ENCODE measurements at regions not wholly inside any gene's neighbourhood (a gene's known extent, or its start where the extent isn't known, plus 50 kb on each side); places are given as distances from the start of the nearest gene placed in this dataset.

- in situ Hi-C loops (cut with HindIII; ENCODE audit: low sequenced_read_pairs): no loop called here
Measured at GRCh38 chr18:51731070-51731469, 533.6 kb upstream of the MEX3C start.

GRCh38 chr18:51734576-51734975 is 537.1 kb upstream of the MEX3C start:
- in situ Hi-C loops (cut with HindIII; ENCODE audit: low sequenced_read_pairs): no loop called here
- no peak for DNase-seq (ENCODE audit: low spot score)

More at GRCh38 chr18:51731070-51731469, 533.6 kb upstream of the MEX3C start:
- no peak for DNase-seq (ENCODE audit: low spot score)

GRCh38 chr18:51739044-51739666 is 541.7 kb upstream of the MEX3C start:
- no peak for DNase-seq (ENCODE audit: low spot score)
- in situ Hi-C loops (cut with HindIII; ENCODE audit: low sequenced_read_pairs): no loop called here

- in situ Hi-C loops (cut with HindIII; ENCODE audit: low sequenced_read_pairs): no loop called here
- no peak for DNase-seq (ENCODE audit: low spot score)
Measured at GRCh38 chr18:51751901-51752300, 554.4 kb upstream of the MEX3C start.

- DNase-seq (ENCODE audit: low spot score): no peak
- in situ Hi-C loops (cut with HindIII; ENCODE audit: low sequenced_read_pairs): no loop called here
Measured at GRCh38 chr18:51753365-51754057, 556.0 kb upstream of the MEX3C start.

GRCh38 chr18:51754566-51754965 is 557.1 kb upstream of the MEX3C start:
- in situ Hi-C loops (cut with HindIII; ENCODE audit: low sequenced_read_pairs): no loop called here
- DNase-seq (ENCODE audit: low spot score): no peak

- in situ Hi-C loops (cut with HindIII; ENCODE audit: low sequenced_read_pairs): no loop called here
- no peak for DNase-seq (ENCODE audit: low spot score)
Measured at GRCh38 chr18:51757255-51757924, 559.9 kb upstream of the MEX3C start.

- in situ Hi-C loops (cut with HindIII; ENCODE audit: low sequenced_read_pairs): no loop called here
- DNase-seq (ENCODE audit: low spot score): no peak
Measured at GRCh38 chr18:51762373-51762772, 564.9 kb upstream of the MEX3C start.

GRCh38 chr18:51765606-51766360 is 568.3 kb upstream of the MEX3C start:
- in situ Hi-C loops (cut with HindIII; ENCODE audit: low sequenced_read_pairs): no loop called here
- no peak for DNase-seq (ENCODE audit: low spot score)

- in situ Hi-C loops (cut with HindIII; ENCODE audit: low sequenced_read_pairs): no loop called here
- DNase-seq (ENCODE audit: low spot score): no peak
Measured at GRCh38 chr18:51767293-51767692, 569.8 kb upstream of the MEX3C start.

GRCh38 chr18:51778115-51778514 is 561.9 kb upstream of the DCC start:
- in situ Hi-C loops (cut with HindIII; ENCODE audit: low sequenced_read_pairs): no loop called here

GRCh38 chr18:51789871-51790270 is 550.1 kb upstream of the DCC start:
- no peak for DNase-seq (ENCODE audit: low spot score)
- in situ Hi-C loops (cut with HindIII; ENCODE audit: low sequenced_read_pairs): no loop called here

More at GRCh38 chr18:51778115-51778514, 561.9 kb upstream of the DCC start:
- DNase-seq (ENCODE audit: low spot score): no peak

GRCh38 chr18:51801514-51801913 is 538.5 kb upstream of the DCC start:
- in situ Hi-C loops (cut with HindIII; ENCODE audit: low sequenced_read_pairs): no loop called here
- no peak for DNase-seq (ENCODE audit: low spot score)

- in situ Hi-C loops (cut with HindIII; ENCODE audit: low sequenced_read_pairs): no loop called here
- no peak for DNase-seq (ENCODE audit: low spot score)
Measured at GRCh38 chr18:51802569-51803428, 537.2 kb upstream of the DCC start.

GRCh38 chr18:51807336-51807735 is 532.7 kb upstream of the DCC start:
- no peak for DNase-seq (ENCODE audit: low spot score)
- in situ Hi-C loops (cut with HindIII; ENCODE audit: low sequenced_read_pairs): no loop called here

GRCh38 chr18:51811883-51812282 is 528.1 kb upstream of the DCC start:
- in situ Hi-C loops (cut with HindIII; ENCODE audit: low sequenced_read_pairs): no loop called here
- no peak for DNase-seq (ENCODE audit: low spot score)

GRCh38 chr18:51813740-51814139 is 526.3 kb upstream of the DCC start:
- in situ Hi-C loops (cut with HindIII; ENCODE audit: low sequenced_read_pairs): no loop called here
- DNase-seq (ENCODE audit: low spot score): no peak

GRCh38 chr18:51821610-51822009 is 518.4 kb upstream of the DCC start:
- no peak for DNase-seq (ENCODE audit: low spot score)
- in situ Hi-C loops (cut with HindIII; ENCODE audit: low sequenced_read_pairs): no loop called here

GRCh38 chr18:51824746-51825145 is 515.3 kb upstream of the DCC start:
- in situ Hi-C loops (cut with HindIII; ENCODE audit: low sequenced_read_pairs): no loop called here
- DNase-seq (ENCODE audit: low spot score): no peak

Measured in G401 (cell line).